ENCODE measurements at regions not wholly inside any gene's neighbourhood (a gene's known extent, or its start where the extent isn't known, plus 50 kb on each side); places are given as distances from the start of the nearest gene placed in this dataset.

- DNase-seq (ENCODE audit: extremely low read depth, low read depth), result no peak
- no peak overlapping the region for H3K4me3 ChIP-seq (replicated peaks; ENCODE audit: low read depth, low read length)
- no peak for TF ChIP-seq CTCF (IDR thresholded peaks at IDR 0.05; ENCODE audit: low read depth, low read length, missing control alignments)
Observed at GRCh38 chr4:60359746-60360367, 840.3 kb upstream of the ADGRL3 start.

GRCh38 chr4:60365176-60365575 is 835.0 kb upstream of the ADGRL3 start:
- TF ChIP-seq CTCF (IDR thresholded peaks at IDR 0.05; ENCODE audit: low read depth, low read length, missing control alignments), result no peak
- no peak overlapping the region for H3K4me3 ChIP-seq (replicated peaks; ENCODE audit: low read depth, low read length)
- no peak for DNase-seq (ENCODE audit: extremely low read depth, low read depth)

DNA sequence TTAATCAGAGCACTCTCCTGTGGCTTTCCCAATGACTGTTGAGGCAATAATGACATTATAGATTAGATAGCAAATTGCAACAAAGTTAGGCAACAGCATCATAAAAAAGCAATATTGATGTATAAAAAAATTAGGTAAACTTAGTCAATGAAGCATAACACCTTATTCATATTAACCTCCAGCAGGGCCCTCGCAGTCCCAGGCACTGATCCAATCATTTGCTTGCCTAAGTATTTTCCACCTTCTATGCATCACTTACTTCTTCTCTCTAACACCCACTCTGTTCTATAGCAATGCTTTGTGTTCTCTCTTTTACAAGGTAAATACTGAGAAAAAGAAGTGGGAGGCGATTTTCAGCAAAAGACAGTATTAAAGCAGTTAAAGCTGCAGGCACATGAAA is 833.5 kb upstream of the ADGRL3 start:
- no peak overlapping the region for H3K4me3 ChIP-seq (replicated peaks; ENCODE audit: low read depth, low read length)
- no peak for DNase-seq (ENCODE audit: extremely low read depth, low read depth)
- TF ChIP-seq CTCF (IDR thresholded peaks at IDR 0.05; ENCODE audit: low read depth, low read length, missing control alignments), result no peak

DNA sequence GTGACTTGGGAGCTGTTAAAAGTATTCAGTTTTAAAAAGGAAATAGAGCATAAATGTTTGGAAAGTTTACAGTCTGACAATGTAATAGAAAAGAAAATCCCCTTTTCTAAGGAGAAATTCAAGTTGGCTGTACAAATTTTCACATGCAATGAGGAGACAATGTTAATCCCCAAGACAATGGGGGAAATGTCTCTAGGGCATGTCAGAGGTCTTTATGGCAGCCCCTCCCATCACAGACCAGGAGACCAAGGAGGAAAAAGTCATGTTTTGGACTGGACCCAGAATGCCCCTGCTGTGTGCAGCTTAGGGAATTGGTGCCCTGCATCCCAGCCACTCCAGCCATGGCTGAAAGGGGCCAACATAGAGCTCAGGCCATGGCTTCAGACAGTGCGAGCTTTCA is 831.1 kb upstream of the ADGRL3 start:
- no peak for TF ChIP-seq CTCF (IDR thresholded peaks at IDR 0.05; ENCODE audit: low read depth, low read length, missing control alignments)
- no peak overlapping the region for H3K4me3 ChIP-seq (replicated peaks; ENCODE audit: low read depth, low read length)
- no peak for DNase-seq (ENCODE audit: extremely low read depth, low read depth)

- no peak overlapping the region for H3K4me3 ChIP-seq (replicated peaks; ENCODE audit: low read depth, low read length)
- no peak for TF ChIP-seq CTCF (IDR thresholded peaks at IDR 0.05; ENCODE audit: low read depth, low read length, missing control alignments)
Observed at GRCh38 chr4:60378010-60378409, 822.1 kb upstream of the ADGRL3 start.

DNA sequence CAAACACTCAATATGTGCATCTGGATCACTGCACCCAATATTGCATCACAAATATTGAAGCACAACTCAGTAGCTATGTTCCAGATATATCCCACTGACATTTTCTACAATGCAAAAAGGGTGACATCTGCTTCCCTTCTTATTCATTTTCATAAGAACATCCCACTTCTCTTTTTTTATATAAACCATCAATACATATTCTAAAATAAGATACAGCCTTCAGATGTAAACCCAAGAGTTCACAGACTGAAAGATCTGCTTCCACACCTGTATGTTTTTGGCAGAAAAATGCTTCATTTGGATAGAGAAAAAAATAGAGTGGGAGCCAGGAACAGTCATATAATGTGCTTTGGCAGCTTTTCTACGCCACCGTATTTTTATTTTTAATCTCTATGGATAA is 815.6 kb upstream of the ADGRL3 start:
- DNase-seq (ENCODE audit: extremely low read depth, low read depth), result no peak
- no peak for TF ChIP-seq CTCF (IDR thresholded peaks at IDR 0.05; ENCODE audit: low read depth, low read length, missing control alignments)
- no peak overlapping the region for H3K4me3 ChIP-seq (replicated peaks; ENCODE audit: low read depth, low read length)

More at GRCh38 chr4:60378010-60378409, 822.1 kb upstream of the ADGRL3 start:
- no peak for DNase-seq (ENCODE audit: extremely low read depth, low read depth)

DNA sequence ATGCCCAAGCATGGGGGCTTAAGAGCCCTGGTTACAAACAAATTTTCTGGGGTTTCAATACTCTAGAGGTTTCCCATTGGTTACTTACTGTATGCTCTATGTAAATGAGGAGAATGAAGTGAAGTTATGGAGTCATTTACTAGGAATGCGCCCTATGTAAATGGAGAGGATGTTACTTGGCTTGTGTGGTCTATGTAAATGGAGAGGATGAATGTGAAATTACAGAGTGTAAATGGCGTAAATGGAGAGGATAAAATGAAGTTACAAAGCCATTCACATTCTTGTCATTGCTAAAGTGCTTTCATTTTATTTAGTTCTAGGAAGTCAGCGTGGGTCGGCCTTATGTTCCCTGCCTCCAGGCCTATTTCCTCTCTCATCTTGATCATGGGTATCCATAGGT is 810.5 kb upstream of the ADGRL3 start:
- no peak for DNase-seq (ENCODE audit: extremely low read depth, low read depth)
- no peak overlapping the region for H3K4me3 ChIP-seq (replicated peaks; ENCODE audit: low read depth, low read length)
- TF ChIP-seq CTCF (IDR thresholded peaks at IDR 0.05; ENCODE audit: low read depth, low read length, missing control alignments), result no peak
